Tibial nerve (tissue), 4 donors: ENCODE measurements at regions not wholly inside any gene's neighbourhood (a gene's known extent, or its start where the extent isn't known, plus 50 kb on each side); places are given as distances from the start of the nearest gene placed in this dataset.

ENCODE experiments used
- CTCF ChIP-seq, 5 experiments: fragments of 200-600 bp in 3 of 5; fragments of 450-650 bp in 2 of 5; sonication (generic) in 3 of 5; IDR thresholded peaks; one replicate each; pipeline ENCODE4 v1.5.1; 2016 to 2019; ENCODE audit warnings: antibody characterized with exemption in 5 of 5, mild to moderate bottlenecking in 3 of 5, moderate library complexity in 2 of 5
- EP300 ChIP-seq, 2 donors: sonication (generic); formaldehyde crosslinking; IDR thresholded peaks; one replicate each; pipeline ENCODE4 v1.6.1; 2017; ENCODE audit warnings: antibody characterized with exemption in 2 of 2, mild to moderate bottlenecking in 1 of 2
- POLR2A ChIP-seq, 2 donors: fragments of 450-650 bp; IDR thresholded peaks; one replicate each; pipeline ENCODE4 v1.6.1; 2017; ENCODE audit warnings: antibody characterized with exemption in 2 of 2, mild to moderate bottlenecking in 2 of 2, moderate library complexity in 2 of 2

- no peak for TF ChIP-seq POLR2A (IDR thresholded peaks at IDR 0.05)
- no peak for TF ChIP-seq CTCF (IDR thresholded peaks at IDR 0.05)
- TF ChIP-seq EP300 (IDR thresholded peaks at IDR 0.05), result no peak
These were observed 54.0 kb upstream of the ARPP19 start for GRCh38 chr15:52622791-52623190.
